B cell (primary cell): ENCODE measurements at regions not wholly inside any gene's neighbourhood (a gene's known extent, or its start where the extent isn't known, plus 50 kb on each side); places are given as distances from the start of the nearest gene placed in this dataset.

Source experiments
- ATAC-seq: fragments of 200-7000 bp; cut with Tn5 transposase; one replicate; pipeline ENCODE4 v1.10.0; 2021; ENCODE audit warnings: low read depth, mild to moderate bottlenecking, moderate number of reproducible peaks, moderate library complexity
- CTCF ChIA-PET: fragments of 350-600 bp; sonication (Branson Sonifier 250); formaldehyde crosslinking; loops from one replicate; lab custom pipeline; 2021; ENCODE audit warnings: antibody characterized with exemption, inconsistent platforms; lab: Charles Lee
- POLR2A ChIA-PET: fragments of 350-600 bp; sonication (Branson Sonifier 250); formaldehyde crosslinking; loops from one replicate; lab custom pipeline; 2021; ENCODE audit warnings: antibody characterized with exemption; lab: Charles Lee
- DNase-seq: peaks from one replicate; pipeline ENCODE4 v3.0.0; 2013
- H2AFZ ChIP-seq: 2 replicates; pipeline ENCODE4 v1.6.1; 2012; ENCODE audit warnings: mild to moderate bottlenecking, low read depth, low read length; ENCODE audit not compliant: insufficient read depth, poor library complexity, severe bottlenecking
- H3K27ac ChIP-seq, 2 donors: 1 replicate in 1 of 2; 2 replicates in 1 of 2; pipeline ENCODE4 v1.5.1; 2012 to 2013; ENCODE audit warnings: low read length in 2 of 2, mild to moderate bottlenecking in 2 of 2, moderate library complexity in 1 of 2
- H3K27me3 ChIP-seq, 4 experiments: fragments of 200-600 bp in 1 of 4; sonication (generic) in 1 of 4; replicated peaks in 1 of 4; 1 replicate in 2 of 4; 2 replicates in 2 of 4; pipeline versions ENCODE4 v1.6.1 to v1.7.0; 2013 to 2016; ENCODE audit warnings: low read length in 3 of 4, mild to moderate bottlenecking in 2 of 4, mixed read lengths in 1 of 4, moderate library complexity in 1 of 4; ENCODE audit not compliant: insufficient read depth in 4 of 4, control insufficient read depth in 3 of 4; ENCODE audit errors: control extremely low read depth in 1 of 4
- H3K36me3 ChIP-seq, 2 experiments: replicated peaks in 1 of 2; 1 replicate in 1 of 2; 2 replicates in 1 of 2; pipeline versions ENCODE4 v1.6.1 to v1.7.1; 2013; ENCODE audit warnings: low read length in 1 of 2; ENCODE audit not compliant: insufficient read depth in 2 of 2, control insufficient read depth in 1 of 2; ENCODE audit errors: control extremely low read depth in 1 of 2, extremely low read depth in 1 of 2
- H3K4me1 ChIP-seq, 2 donors: fragments of 200-600 bp in 1 of 2; sonication (generic) in 1 of 2; 1 replicate in 1 of 2; 2 replicates in 1 of 2; pipeline versions ENCODE4 v1.5.1 to v1.6.1; 2013 to 2017; ENCODE audit warnings: low read length in 2 of 2; ENCODE audit not compliant: control insufficient read depth in 2 of 2, insufficient read depth in 2 of 2
- H3K4me2 ChIP-seq: replicated peaks from 2 replicates; pipeline ENCODE3; 2012; ENCODE audit warnings: mild to moderate bottlenecking, low read depth, low read length; ENCODE audit not compliant: poor library complexity, severe bottlenecking
- H3K4me3 ChIP-seq, 5 experiments: fragments of 200-600 bp in 1 of 5; sonication (generic) in 1 of 5; 1 replicate in 3 of 5; 2 replicates in 2 of 5; pipeline versions ENCODE4 v1.5.1 to v1.7.0; 2011 to 2016; ENCODE audit warnings: low read length in 4 of 5, mild to moderate bottlenecking in 4 of 5, low read depth in 2 of 5, control low read depth in 1 of 5, moderate library complexity in 1 of 5; ENCODE audit not compliant: insufficient read depth in 1 of 5; ENCODE audit errors: control extremely low read depth in 1 of 5, extremely low read depth in 1 of 5
- H3K79me2 ChIP-seq: fragments of 200-600 bp; sonication (generic); one replicate; pipeline ENCODE4 v1.6.0; 2016; ENCODE audit warnings: low read length; ENCODE audit not compliant: control insufficient read depth, insufficient read depth
- H3K9ac ChIP-seq: fragments of 200-600 bp; sonication (generic); 2 replicates; pipeline ENCODE4 v1.6.1; 2017; ENCODE audit warnings: mild to moderate bottlenecking, low read length, moderate library complexity
- H3K9me3 ChIP-seq, 3 donors: one replicate each; pipeline versions ENCODE4 v1.6.1 to v1.7.1; 2013; ENCODE audit warnings: low read length in 2 of 3; ENCODE audit not compliant: control insufficient read depth in 2 of 3, insufficient read depth in 1 of 3; ENCODE audit errors: control extremely low read depth in 1 of 3
- H4K20me1 ChIP-seq: 2 replicates; pipeline ENCODE4 v1.6.0; 2012; ENCODE audit warnings: mild to moderate bottlenecking, low read length; ENCODE audit not compliant: insufficient read depth, control insufficient read depth, poor library complexity, severe bottlenecking
- H3K27ac Mint-ChIP-seq: one replicate; pipeline ENCODE4 v1.8.0; 2021; ENCODE audit warnings: mixed read lengths
- H3K27me3 Mint-ChIP-seq: one replicate; pipeline ENCODE4 v1.8.0; 2021; ENCODE audit warnings: mixed read lengths
- H3K4me1 Mint-ChIP-seq: one replicate; pipeline ENCODE4 v1.8.0; 2021; ENCODE audit warnings: mixed read lengths
- H3K4me3 Mint-ChIP-seq: one replicate; pipeline ENCODE4 v1.8.0; 2021; ENCODE audit warnings: mixed read lengths
- H3K9me3 Mint-ChIP-seq: one replicate; pipeline ENCODE4 v1.8.0; 2022; ENCODE audit warnings: mixed read lengths; ENCODE audit not compliant: insufficient read depth
- EZH2 ChIP-seq: IDR thresholded peaks from 2 replicates; pipeline ENCODE4 v1.6.1; 2012; ENCODE audit warnings: borderline replicate concordance, low read depth, mild to moderate bottlenecking, moderate library complexity, low read length; ENCODE audit not compliant: insufficient read depth, poor library complexity, severe bottlenecking
- WGBS: methylation state at CpG from one replicate; pipeline ENCODE4 v1.1.5; 2013; ENCODE audit warnings: missing lambda C conversion rate; ENCODE audit not compliant: insufficient coverage; 5-methylcytosine and 5-hydroxymethylcytosine counted together
- intact Hi-C: fragments of 100-400 bp; cut with micrococcal nuclease; formaldehyde crosslinking; loops from one replicate; pipeline ENCODE4 v1.10.0; 2022
- TF ChIP-seq, protein P1 (sequence below): fragments of 200-600 bp; IDR thresholded peaks from one replicate; pipeline ENCODE4 v1.8.0; 2022; ENCODE audit warnings: antibody characterized with exemption, mild to moderate bottlenecking

DNA sequence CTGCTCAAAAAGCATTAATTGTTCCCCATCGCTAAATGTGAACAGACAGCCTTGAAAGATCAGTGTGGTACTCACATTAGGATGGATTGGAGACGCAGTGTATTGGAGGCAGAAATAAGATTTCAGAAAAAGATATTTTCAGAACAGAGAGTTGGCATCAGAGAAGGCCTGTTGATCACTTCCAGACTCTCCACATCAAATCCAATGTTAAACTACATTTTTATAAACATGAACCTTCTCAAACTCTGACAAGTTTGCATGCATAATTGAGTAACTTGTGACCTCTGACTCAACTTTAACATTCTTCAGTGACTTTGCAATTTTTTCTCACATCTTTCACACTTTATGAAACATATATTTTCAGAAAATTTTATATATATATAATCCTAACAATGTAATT lies 919.6 kb upstream of the SEMA6A start:
- ChIA-PET POLR2A (no interaction called here), CTCF (no interaction called here)
- no peak for ATAC-seq
- H3K9ac ChIP-seq: no peak overlapping the region
- H3K9me3 ChIP-seq: no peaks in the 10 kb centered on the region
- WGBS: no CpG with 5 or more reads among the region's 2 CpGs
- Mint-ChIP-seq H3K9me3 (no peaks in the 10 kb centered on the region), H3K27ac (no peak overlapping the region), H3K4me1 (no peaks in the 10 kb centered on the region), H3K27me3 (no peaks in the 10 kb centered on the region), H3K4me3 (no peak overlapping the region)
- H3K27me3 ChIP-seq: no peaks in the 10 kb centered on the region
- no peak overlapping the region for H2AFZ ChIP-seq
- H3K4me2 ChIP-seq: no peak overlapping the region
- no peak overlapping the region for H3K27ac ChIP-seq
- intact Hi-C loops: no loop called here
- H3K36me3 ChIP-seq: no peaks in the 10 kb centered on the region
- H3K79me2 ChIP-seq: no peaks in the 10 kb centered on the region
- no peak for DNase-seq
- TF ChIP-seq, protein P1, sequence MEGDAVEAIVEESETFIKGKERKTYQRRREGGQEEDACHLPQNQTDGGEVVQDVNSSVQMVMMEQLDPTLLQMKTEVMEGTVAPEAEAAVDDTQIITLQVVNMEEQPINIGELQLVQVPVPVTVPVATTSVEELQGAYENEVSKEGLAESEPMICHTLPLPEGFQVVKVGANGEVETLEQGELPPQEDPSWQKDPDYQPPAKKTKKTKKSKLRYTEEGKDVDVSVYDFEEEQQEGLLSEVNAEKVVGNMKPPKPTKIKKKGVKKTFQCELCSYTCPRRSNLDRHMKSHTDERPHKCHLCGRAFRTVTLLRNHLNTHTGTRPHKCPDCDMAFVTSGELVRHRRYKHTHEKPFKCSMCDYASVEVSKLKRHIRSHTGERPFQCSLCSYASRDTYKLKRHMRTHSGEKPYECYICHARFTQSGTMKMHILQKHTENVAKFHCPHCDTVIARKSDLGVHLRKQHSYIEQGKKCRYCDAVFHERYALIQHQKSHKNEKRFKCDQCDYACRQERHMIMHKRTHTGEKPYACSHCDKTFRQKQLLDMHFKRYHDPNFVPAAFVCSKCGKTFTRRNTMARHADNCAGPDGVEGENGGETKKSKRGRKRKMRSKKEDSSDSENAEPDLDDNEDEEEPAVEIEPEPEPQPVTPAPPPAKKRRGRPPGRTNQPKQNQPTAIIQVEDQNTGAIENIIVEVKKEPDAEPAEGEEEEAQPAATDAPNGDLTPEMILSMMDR: no peak
- no peak for TF ChIP-seq EZH2
- no peaks in the 10 kb centered on the region for H3K4me1 ChIP-seq
- H3K4me3 ChIP-seq: no peak overlapping the region
- H4K20me1 ChIP-seq: no peaks in the 10 kb centered on the region

DNA sequence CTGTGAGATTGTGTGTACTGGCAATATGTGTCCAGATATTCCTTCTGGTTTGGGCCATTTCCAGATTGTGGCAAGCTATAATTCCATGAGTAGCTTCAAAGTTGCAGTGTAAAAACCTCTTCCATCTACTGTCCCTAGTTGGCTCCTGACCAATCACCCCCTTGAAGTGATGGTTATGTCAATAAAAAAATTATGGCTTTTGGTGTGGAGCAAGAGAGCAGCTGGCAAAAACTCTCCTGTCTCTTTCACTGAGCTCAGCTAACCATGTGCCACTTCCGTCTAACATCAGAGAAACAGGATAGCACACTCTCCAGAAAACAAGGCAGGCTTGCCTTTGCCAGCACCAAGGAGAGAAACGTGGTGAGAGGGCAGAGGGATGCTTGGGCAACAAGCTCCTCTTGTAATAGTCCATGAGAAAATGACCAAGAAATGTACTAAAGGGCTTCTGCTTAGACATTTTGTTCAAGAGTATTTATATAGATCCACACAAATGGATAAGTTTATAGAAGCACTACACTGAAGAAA lies 914.4 kb upstream of the SEMA6A start:
- intact Hi-C loops: no loop called here

More for the DNA sequence above, 914.4 kb upstream of the SEMA6A start:
- H3K4me3 Mint-ChIP-seq: no peak overlapping the region
- Histone ChIP-seq H3K4me2 (no peak overlapping the region), H3K79me2 (no peaks in the 10 kb centered on the region), H3K36me3 (no peaks in the 10 kb centered on the region), H3K9me3 (no peaks in the 10 kb centered on the region), H3K4me1 (no peaks in the 10 kb centered on the region), H3K27ac (no peak overlapping the region), H3K9ac (no peak overlapping the region), H3K27me3 (no peaks in the 10 kb centered on the region), H4K20me1 (no peaks in the 10 kb centered on the region), H2AFZ (no peak overlapping the region), H3K4me3 (no peak overlapping the region)
- H3K9me3 Mint-ChIP-seq: no peaks in the 10 kb centered on the region
- CTCF ChIA-PET: interaction anchor here (1.3 kb wide), 1 partner anchor 34 kb away, joined by 3 read pairs; no protein-coding TSS in a partner anchor
- POLR2A ChIA-PET: no interaction called here
- TF ChIP-seq, protein P1: no peak
- no peak for TF ChIP-seq EZH2
- H3K27me3 Mint-ChIP-seq: no peaks in the 10 kb centered on the region
- DNase-seq: no peak
- ATAC-seq: no peak
- H3K4me1 Mint-ChIP-seq: no peaks in the 10 kb centered on the region
- no CpG with 5 or more reads among the region's 2 CpGs for WGBS
- no peak overlapping the region for H3K27ac Mint-ChIP-seq
